ENCODE measurements at regions not wholly inside any gene's neighbourhood (a gene's known extent, or its start where the extent isn't known, plus 50 kb on each side); places are given as distances from the start of the nearest gene placed in this dataset.

DNA sequence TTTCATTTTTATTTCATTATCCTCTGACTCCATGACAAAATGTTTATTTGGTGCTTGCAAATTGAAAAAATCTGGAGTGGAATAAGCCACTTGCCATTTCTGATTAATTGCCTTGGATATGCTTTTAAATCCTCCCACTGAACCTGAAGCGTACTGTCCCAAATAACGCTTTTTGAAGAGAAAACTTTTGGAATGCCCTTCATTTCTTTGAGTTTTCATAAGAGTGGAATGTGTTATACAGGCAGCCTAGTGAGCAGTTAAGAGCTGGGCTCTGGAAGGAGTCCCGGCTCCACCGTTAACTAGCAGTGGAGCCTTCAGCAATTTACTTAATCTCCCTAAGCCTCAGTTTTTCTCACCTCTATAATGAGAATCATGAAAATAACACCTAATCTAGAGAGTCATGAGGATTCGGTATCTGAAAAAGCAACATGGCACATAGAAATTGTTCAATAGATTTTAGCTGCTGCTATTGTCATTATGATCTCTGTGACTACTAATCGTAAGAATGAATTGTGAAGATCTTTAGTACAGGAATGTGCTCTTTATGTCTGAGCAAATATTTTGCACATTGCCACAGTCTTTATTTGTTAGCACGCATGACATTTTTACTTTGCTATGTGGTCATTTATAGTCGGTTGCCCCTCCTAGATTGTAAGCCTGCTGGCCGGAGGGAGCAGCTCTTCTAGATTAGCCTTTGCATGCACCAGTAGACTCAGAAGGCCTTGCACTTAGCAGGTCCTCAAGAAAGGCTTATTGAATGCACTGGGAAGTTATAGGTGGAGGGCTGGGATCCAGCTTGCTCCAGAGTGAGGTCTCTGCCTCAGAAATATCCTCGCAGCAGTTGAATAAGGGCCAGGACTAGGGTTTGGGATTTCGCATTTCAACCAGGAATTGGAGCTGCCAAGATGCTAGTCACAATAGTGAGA lies 59.4 kb downstream of the PLCE1 start:
- TF ChIP-seq POLR2A (IDR thresholded peaks at IDR 0.05) = no peak
- TF ChIP-seq, protein P1, sequence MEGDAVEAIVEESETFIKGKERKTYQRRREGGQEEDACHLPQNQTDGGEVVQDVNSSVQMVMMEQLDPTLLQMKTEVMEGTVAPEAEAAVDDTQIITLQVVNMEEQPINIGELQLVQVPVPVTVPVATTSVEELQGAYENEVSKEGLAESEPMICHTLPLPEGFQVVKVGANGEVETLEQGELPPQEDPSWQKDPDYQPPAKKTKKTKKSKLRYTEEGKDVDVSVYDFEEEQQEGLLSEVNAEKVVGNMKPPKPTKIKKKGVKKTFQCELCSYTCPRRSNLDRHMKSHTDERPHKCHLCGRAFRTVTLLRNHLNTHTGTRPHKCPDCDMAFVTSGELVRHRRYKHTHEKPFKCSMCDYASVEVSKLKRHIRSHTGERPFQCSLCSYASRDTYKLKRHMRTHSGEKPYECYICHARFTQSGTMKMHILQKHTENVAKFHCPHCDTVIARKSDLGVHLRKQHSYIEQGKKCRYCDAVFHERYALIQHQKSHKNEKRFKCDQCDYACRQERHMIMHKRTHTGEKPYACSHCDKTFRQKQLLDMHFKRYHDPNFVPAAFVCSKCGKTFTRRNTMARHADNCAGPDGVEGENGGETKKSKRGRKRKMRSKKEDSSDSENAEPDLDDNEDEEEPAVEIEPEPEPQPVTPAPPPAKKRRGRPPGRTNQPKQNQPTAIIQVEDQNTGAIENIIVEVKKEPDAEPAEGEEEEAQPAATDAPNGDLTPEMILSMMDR (IDR thresholded peaks at IDR 0.05) = no peak

DNA sequence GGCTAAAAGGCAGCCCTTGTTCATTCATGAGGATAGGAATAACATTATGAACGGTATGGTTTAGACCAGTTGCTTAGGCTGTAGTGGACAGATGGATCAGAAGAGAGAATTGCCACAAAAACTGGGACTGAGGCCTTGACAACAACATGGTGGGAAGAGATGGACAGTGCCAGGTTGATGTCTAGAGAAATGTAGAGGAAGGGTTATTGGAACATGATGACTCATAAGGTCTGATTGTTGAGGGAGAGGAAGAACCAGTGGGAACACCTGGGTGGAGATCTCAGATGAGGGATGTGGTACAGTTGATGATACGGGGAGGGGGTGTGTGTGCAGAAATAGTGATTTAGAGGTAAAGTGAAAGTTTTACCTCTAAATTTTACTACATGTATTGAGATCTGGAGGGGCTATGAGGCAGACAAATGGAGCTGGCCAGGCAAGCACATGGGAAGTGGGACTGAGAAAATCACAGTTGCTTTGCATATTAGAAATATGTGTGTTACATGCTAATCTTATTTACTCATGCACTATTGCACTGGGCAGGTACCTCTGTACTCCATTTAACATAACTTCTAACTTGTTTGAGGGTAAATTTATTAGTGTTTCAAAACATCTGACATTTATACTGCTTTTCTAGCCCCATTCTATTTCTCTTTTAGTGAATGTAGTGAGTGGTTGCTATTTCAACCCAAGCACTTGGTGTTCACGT lies 65.6 kb downstream of the PLCE1 start:
- TF ChIP-seq, protein P1 (IDR thresholded peaks at IDR 0.05) = no peak
- no peak for TF ChIP-seq POLR2A (IDR thresholded peaks at IDR 0.05)
- WGBS, 2 donors = 93 to 94% methylated on average over 3 of the region's 3 CpGs
- Histone ChIP-seq H3K27me3 (no peaks in the 10 kb centered on the region), H3K36me3 (ENCODE audit: low read depth, missing control alignments) (no peaks in the 10 kb centered on the region), H3K4me3 (no peak overlapping the region), H3K27ac (no peak overlapping the region), H3K4me1 (no peaks in the 10 kb centered on the region), H3K9me3 (no peaks in the 10 kb centered on the region)
- intact Hi-C loops (cut with DNase I; ENCODE audit: low total_unique reads) = no loop called here
- DNase-seq = no peak

More for the DNA sequence above, 59.4 kb downstream of the PLCE1 start:
- DNase-seq = no peak
- Histone ChIP-seq H3K27ac (no peak overlapping the region), H3K36me3 (ENCODE audit: low read depth, missing control alignments) (no peaks in the 10 kb centered on the region), H3K4me1 (no peaks in the 10 kb centered on the region), H3K27me3 (no peaks in the 10 kb centered on the region), H3K9me3 (no peaks in the 10 kb centered on the region), H3K4me3 (no peak overlapping the region)
- WGBS, 2 donors = 86 to 92% methylated on average over 11 of the region's 11 CpGs
- intact Hi-C loops (cut with DNase I; ENCODE audit: low total_unique reads) = no loop called here

DNA sequence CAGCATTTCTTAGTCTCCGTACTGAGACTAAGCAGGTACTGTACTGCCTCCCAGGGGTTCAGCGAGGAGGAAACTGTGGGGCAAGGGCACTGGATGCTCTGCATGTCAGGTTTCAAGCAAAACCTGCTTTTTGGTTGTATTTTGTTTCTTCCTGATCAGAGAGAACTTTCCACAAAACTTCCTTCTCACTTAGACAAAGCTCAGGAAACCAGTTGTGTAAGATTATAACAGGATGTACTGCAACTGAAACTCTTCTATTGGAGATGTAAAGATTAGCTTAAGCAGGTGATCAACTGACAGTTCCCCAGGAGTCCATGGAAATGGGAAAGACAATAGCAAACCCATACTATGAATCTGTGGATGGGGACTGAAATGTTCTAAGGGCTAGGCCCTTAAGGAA lies 67.3 kb downstream of the PLCE1 start:
- 81 to 84% methylated on average over 2 of the region's 2 CpGs for WGBS, 2 donors
- Histone ChIP-seq H3K4me3 (no peak overlapping the region), H3K4me1 (no peaks in the 10 kb centered on the region), H3K36me3 (ENCODE audit: low read depth, missing control alignments) (no peaks in the 10 kb centered on the region), H3K27ac (no peak overlapping the region), H3K27me3 (no peaks in the 10 kb centered on the region), H3K9me3 (no peaks in the 10 kb centered on the region)
- DNase-seq = no peak
- TF ChIP-seq POLR2A (IDR thresholded peaks at IDR 0.05) = no peak
- TF ChIP-seq, protein P1 (IDR thresholded peaks at IDR 0.05) = no peak
- intact Hi-C loops (cut with DNase I; ENCODE audit: low total_unique reads) = no loop called here

DNA sequence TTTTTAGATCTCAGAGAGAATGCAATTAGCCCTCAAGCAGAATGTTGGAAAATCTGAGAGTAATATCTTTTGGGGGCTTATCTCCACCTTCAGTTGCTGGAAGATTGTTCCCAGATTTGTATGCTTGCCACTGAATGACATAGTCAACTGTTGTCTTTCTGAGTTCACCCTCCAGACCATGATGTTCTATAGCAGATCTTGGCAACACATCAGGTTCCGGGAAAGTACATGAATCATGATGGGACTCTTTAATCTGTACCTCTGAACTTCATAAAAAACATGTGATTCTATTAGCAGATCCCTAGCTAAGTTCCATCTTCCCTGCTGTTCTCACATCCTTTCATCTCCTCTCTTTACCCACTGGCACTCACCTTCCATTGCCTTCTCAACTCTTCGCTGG lies 68.9 kb downstream of the PLCE1 start:
- no peak for DNase-seq
- Histone ChIP-seq H3K4me1 (no peaks in the 10 kb centered on the region), H3K27me3 (no peaks in the 10 kb centered on the region), H3K27ac (no peak overlapping the region), H3K4me3 (no peak overlapping the region), H3K9me3 (no peaks in the 10 kb centered on the region), H3K36me3 (ENCODE audit: low read depth, missing control alignments) (no peaks in the 10 kb centered on the region)
- intact Hi-C loops (cut with DNase I; ENCODE audit: low total_unique reads) = no loop called here
- WGBS, 2 donors = 86 to 96% methylated on average over 2 of the region's 2 CpGs
- TF ChIP-seq, protein P1 (IDR thresholded peaks at IDR 0.05) = no peak
- no peak for TF ChIP-seq POLR2A (IDR thresholded peaks at IDR 0.05)

All from testis (tissue), 2 donors.